ENCODE measurements at regions not wholly inside any gene's neighbourhood (a gene's known extent, or its start where the extent isn't known, plus 50 kb on each side); places are given as distances from the start of the nearest gene placed in this dataset.

DNA sequence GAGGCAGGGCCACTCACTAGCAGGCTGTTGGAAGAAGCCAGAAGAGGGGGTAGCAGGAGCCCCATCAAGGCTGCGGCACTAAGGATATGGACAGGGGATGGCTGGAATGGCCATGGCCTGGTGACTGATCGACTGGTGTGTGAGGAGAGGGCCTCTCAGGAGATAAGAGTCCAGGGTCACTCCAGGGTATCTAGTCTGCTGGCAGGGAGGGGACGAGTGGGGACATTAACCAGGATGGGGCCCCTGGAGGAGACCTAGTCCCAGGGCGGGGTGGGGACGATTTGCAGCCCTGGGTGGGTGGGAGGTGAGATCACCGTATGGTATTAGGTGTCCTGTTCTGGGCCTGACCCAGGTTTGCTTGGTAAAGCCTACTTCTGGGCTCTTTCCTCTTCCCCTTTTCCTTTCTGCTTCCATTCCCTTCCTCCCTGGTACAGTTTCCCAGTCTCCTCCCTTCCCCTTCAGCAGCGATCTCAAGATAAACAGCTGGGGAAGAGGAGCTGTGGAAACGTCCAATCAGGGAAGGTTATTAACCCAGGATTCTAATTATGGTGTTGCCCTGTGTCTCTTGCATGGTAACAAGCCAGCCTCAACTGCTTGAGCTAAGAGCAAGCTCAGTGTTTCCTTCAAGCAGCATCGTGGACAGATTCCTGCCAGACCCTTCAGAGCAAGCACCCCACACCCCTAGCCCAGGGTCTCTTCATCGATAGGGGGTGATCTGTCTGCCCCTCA, 233.2 kb downstream of the RPS24 start:
- H3K36me3 ChIP-seq (ENCODE audit: control insufficient read depth, insufficient read depth, low read length) = no peaks in the 10 kb centered on the region
- TF ChIP-seq, protein P1, sequence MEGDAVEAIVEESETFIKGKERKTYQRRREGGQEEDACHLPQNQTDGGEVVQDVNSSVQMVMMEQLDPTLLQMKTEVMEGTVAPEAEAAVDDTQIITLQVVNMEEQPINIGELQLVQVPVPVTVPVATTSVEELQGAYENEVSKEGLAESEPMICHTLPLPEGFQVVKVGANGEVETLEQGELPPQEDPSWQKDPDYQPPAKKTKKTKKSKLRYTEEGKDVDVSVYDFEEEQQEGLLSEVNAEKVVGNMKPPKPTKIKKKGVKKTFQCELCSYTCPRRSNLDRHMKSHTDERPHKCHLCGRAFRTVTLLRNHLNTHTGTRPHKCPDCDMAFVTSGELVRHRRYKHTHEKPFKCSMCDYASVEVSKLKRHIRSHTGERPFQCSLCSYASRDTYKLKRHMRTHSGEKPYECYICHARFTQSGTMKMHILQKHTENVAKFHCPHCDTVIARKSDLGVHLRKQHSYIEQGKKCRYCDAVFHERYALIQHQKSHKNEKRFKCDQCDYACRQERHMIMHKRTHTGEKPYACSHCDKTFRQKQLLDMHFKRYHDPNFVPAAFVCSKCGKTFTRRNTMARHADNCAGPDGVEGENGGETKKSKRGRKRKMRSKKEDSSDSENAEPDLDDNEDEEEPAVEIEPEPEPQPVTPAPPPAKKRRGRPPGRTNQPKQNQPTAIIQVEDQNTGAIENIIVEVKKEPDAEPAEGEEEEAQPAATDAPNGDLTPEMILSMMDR (IDR thresholded peaks at IDR 0.05; ENCODE audit: insufficient read depth, low read length, poor library complexity, severe bottlenecking) = no peak
- H3K4me3 ChIP-seq (ENCODE audit: low read depth, low read length) = no peak overlapping the region
- no peak for DNase-seq (ENCODE audit: low read depth)
- H3K27me3 ChIP-seq (ENCODE audit: control insufficient read depth, insufficient read depth, low read length) = no peaks in the 10 kb centered on the region

DNA sequence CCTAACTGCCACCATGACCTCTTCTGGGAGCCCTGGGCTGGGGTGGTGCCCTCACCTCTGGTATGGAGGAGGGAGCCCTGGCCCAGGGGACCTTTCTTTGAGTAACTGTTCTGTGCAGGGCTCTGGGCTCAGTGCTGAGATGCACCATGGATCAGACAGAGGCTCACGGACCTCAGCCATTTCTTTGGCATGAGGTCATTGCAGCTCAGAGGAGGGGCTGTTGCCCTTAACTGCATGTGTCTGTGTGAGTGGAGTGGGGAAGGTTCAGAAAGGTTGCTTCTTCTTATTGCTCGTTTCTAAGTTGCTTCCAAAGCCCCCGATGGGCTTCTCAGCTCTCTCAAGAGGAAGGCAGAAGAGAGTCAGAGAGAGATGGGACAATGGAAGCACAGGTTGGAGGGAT, 233.9 kb downstream of the RPS24 start:
- no peak overlapping the region for H3K4me3 ChIP-seq (ENCODE audit: low read depth, low read length)
- no peak for DNase-seq (ENCODE audit: low read depth)
- H3K36me3 ChIP-seq (ENCODE audit: control insufficient read depth, insufficient read depth, low read length) = no peaks in the 10 kb centered on the region
- TF ChIP-seq, protein P1 (IDR thresholded peaks at IDR 0.05; ENCODE audit: insufficient read depth, low read length, poor library complexity, severe bottlenecking) = no peak
- H3K27me3 ChIP-seq (ENCODE audit: control insufficient read depth, insufficient read depth, low read length) = no peaks in the 10 kb centered on the region

DNA sequence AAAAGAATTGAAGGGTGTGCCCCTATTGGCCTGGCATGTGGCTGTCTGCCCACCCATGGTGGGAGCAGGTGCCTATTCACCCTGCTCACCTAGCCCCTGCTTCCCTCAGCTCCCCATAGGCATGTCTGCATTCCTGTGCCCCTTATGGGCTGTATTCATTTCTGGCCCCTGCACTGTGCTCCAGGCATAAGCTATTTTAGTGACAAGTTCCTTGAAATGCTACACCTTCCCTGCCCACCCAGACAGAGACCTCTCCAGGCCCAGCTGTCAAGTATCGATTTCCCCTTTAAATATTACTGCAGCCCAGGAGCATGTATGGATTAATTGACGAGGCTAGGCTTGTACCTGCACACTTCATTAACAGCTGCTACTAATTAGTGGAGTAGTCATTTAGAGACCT, 235.4 kb downstream of the RPS24 start:
- TF ChIP-seq, protein P1 (IDR thresholded peaks at IDR 0.05; ENCODE audit: insufficient read depth, low read length, poor library complexity, severe bottlenecking) = no peak
- DNase-seq (ENCODE audit: low read depth) = no peak
- H3K27me3 ChIP-seq (ENCODE audit: control insufficient read depth, insufficient read depth, low read length) = peaks cover 1% of the 10 kb centered on the region
- H3K4me3 ChIP-seq (ENCODE audit: low read depth, low read length) = no peak overlapping the region
- no peaks in the 10 kb centered on the region for H3K36me3 ChIP-seq (ENCODE audit: control insufficient read depth, insufficient read depth, low read length)

DNA sequence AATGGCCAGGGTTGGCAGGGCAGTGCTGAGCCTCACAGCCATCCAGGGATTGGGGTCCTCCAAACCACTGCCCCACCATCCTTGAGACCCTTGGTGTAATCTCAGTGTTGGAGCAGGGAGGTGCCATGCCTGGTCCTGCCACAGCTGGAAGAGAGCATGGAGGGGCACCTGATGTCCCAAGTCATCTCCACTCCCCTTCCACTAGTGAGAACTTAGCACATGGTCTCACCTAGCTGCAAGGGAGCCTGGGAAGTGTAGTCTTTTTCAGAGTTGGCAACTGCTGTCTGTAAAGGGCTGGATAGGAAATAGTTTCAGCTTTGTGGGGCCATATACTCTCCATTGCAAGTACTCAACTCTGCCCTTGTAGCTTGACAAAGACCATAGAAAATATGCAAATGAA, 238.7 kb downstream of the RPS24 start:
- H3K27me3 ChIP-seq (ENCODE audit: control insufficient read depth, insufficient read depth, low read length) = peaks cover 3% of the 10 kb centered on the region

GRCh38 chr10:78274491-78274890, 240.8 kb downstream of the RPS24 start:
- H3K36me3 ChIP-seq (ENCODE audit: control insufficient read depth, insufficient read depth, low read length) = no peaks in the 10 kb centered on the region
- TF ChIP-seq, protein P1 (IDR thresholded peaks at IDR 0.05; ENCODE audit: insufficient read depth, low read length, poor library complexity, severe bottlenecking) = no peak
- no peak overlapping the region for H3K4me3 ChIP-seq (ENCODE audit: low read depth, low read length)
- no peak for DNase-seq (ENCODE audit: low read depth)
- H3K27me3 ChIP-seq (ENCODE audit: control insufficient read depth, insufficient read depth, low read length) = peaks cover 3% of the 10 kb centered on the region

More for the DNA sequence above, 238.7 kb downstream of the RPS24 start:
- Histone ChIP-seq H3K4me3 (ENCODE audit: low read depth, low read length) (no peak overlapping the region), H3K36me3 (ENCODE audit: control insufficient read depth, insufficient read depth, low read length) (no peaks in the 10 kb centered on the region)
- DNase-seq (ENCODE audit: low read depth) = no peak
- TF ChIP-seq, protein P1 (IDR thresholded peaks at IDR 0.05; ENCODE audit: insufficient read depth, low read length, poor library complexity, severe bottlenecking) = no peak

DNA sequence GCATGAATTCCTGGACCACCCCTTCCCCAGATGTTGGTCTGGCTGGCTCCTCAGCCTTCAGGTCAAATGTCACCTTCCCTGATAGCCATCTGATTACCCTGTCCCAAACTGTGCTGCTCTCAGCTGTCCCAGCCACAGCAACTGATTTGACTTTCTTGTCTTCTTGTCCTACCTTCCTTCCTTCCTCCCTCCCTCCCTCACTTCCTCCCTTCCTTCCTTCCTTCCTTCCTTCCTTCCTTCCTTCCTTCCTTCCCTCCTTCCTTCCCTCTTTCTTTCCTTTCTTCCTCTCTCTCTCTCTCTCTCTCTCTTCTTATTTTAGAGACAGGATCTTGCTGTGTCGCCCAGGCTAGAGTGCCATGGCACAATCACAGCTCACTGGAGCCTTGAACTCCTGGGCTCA, 242.5 kb downstream of the RPS24 start:
- no peak for DNase-seq (ENCODE audit: low read depth)
- H3K4me3 ChIP-seq (ENCODE audit: low read depth, low read length) = no peak overlapping the region
- H3K36me3 ChIP-seq (ENCODE audit: control insufficient read depth, insufficient read depth, low read length) = no peaks in the 10 kb centered on the region
- H3K27me3 ChIP-seq (ENCODE audit: control insufficient read depth, insufficient read depth, low read length) = peaks cover 3% of the 10 kb centered on the region
- TF ChIP-seq, protein P1 (IDR thresholded peaks at IDR 0.05; ENCODE audit: insufficient read depth, low read length, poor library complexity, severe bottlenecking) = no peak
